ENCODE measurements at regions not wholly inside any gene's neighbourhood (a gene's known extent, or its start where the extent isn't known, plus 50 kb on each side); places are given as distances from the start of the nearest gene placed in this dataset.

- no peak for TF ChIP-seq CTCF (IDR thresholded peaks at IDR 0.05)
- TF ChIP-seq POLR2A (IDR thresholded peaks at IDR 0.05) = no peak
Observed at GRCh38 chr22:46058591-46059519, 81.9 kb upstream of the WNT7B start.

All from thyroid gland (tissue), 4 donors.